ENCODE measurements at regions not wholly inside any gene's neighbourhood (a gene's known extent, or its start where the extent isn't known, plus 50 kb on each side); places are given as distances from the start of the nearest gene placed in this dataset.
"Not testable (repeated sequence)": the region's sequence is repeated elsewhere in the genome, so short reads cannot be mapped to it uniquely, and the experiment has no call there.

DNA sequence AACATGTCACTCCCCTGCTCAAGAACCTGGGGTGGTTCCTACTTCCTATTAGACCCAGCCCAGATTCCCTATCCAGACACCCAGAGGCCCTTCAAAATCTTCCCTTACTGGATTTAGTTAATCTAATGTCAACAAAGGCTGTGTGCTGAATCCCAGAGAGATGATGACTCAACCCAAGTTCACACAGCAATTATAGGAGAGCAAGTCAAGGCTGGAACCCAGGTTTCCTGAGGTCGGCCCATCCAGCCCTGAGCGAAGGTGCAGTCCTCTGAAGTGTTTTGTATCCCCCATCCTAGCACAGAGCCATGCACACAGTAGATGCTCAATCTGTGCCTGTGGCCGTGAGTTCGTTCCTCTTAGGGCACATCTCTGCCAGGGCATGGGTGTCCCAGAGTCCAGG is 452.1 kb downstream of the GOLGA6L6 start:
- not testable (repeated sequence) for DNase-seq (ENCODE audit: low read depth)

- not testable (repeated sequence) for DNase-seq (ENCODE audit: low read depth)
Measured at GRCh38 chr15:20084026-20084425, 457.6 kb downstream of the GOLGA6L6 start.

GRCh38 chr15:20074082-20074481 is 467.5 kb downstream of the GOLGA6L6 start:
- DNase-seq (ENCODE audit: low read depth) = not testable (repeated sequence)

GRCh38 chr15:20069043-20069442 is 472.6 kb downstream of the GOLGA6L6 start:
- not testable (repeated sequence) for DNase-seq (ENCODE audit: low read depth)

GRCh38 chr15:20066173-20066572 is 475.4 kb downstream of the GOLGA6L6 start:
- not testable (repeated sequence) for DNase-seq (ENCODE audit: low read depth)

DNA sequence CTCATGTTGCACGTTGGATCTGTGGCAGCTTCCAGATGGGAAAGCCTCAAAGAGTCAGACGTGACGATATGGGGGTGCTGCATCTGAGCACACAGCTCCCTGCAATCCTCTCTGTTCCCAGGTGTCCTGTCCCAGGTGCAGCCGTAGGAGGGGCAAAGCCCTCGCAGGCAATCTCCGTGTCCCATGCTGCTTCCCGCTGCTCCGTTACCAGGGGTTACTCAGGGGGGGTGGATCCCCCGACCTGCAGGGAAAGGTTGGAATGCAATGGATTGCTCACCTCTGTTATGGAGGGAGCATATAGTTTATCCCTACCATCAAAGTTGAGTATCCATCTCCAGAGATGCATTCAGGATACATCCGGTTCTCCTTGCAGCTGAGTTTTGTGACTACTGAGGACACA is 476.1 kb downstream of the GOLGA6L6 start:
- DNase-seq (ENCODE audit: low read depth) = not testable (repeated sequence)

DNA sequence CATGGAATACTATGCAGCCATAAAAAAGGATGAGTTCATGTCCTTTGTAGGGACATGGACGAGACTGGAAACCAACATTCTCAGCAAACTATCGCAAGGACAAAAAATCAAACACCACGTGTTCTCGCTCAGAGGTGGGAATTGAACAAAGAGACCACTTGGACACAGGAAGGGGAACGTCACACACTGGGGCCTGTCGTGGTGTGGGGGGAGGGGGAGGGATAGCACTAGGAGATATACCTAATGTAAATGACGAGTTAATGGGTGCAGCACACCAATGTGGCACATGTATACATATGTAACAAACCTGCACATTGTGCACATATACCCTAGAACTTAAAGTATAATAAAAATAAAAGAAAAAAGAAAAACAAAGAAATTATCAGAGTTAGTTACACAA is 478.4 kb downstream of the GOLGA6L6 start:
- DNase-seq (ENCODE audit: low read depth) = not testable (repeated sequence)

- DNase-seq (ENCODE audit: low read depth) = not testable (repeated sequence)
Measured at GRCh38 chr15:20060838-20061237, 480.8 kb downstream of the GOLGA6L6 start.

GRCh38 chr15:20056871-20057270 is 484.7 kb downstream of the GOLGA6L6 start:
- not testable (repeated sequence) for DNase-seq (ENCODE audit: low read depth)

GRCh38 chr15:20055921-20056320 is 485.7 kb downstream of the GOLGA6L6 start:
- DNase-seq (ENCODE audit: low read depth) = not testable (repeated sequence)

- not testable (repeated sequence) for DNase-seq (ENCODE audit: low read depth)
Measured at GRCh38 chr15:20048189-20048588, 493.4 kb downstream of the GOLGA6L6 start.

- DNase-seq (ENCODE audit: low read depth) = not testable (repeated sequence)
Measured at GRCh38 chr15:20045165-20045564, 496.4 kb downstream of the GOLGA6L6 start.

GRCh38 chr15:20040691-20041090 is 500.9 kb downstream of the GOLGA6L6 start:
- DNase-seq (ENCODE audit: low read depth) = not testable (repeated sequence)

DNA sequence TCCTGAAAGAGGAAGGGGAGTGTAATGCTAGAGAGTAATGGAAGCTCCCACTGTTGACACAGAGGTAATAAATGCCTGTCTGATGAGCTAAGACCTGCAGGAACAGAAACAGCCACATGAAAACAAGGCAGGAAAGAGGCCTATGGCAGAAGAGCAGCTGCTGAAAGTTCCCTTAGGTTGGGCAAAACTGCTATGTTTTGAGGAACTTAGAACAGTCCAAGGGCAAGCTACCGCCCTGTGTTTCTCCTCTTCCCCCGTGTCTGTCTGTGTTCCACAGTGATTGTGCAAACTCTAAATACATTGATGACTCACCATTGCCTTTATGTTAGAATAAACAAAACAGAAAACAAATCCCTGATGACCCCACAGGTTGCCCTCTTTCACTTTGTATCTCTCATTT is 516.6 kb downstream of the GOLGA6L6 start:
- not testable (repeated sequence) for DNase-seq (ENCODE audit: low read depth)

DNA sequence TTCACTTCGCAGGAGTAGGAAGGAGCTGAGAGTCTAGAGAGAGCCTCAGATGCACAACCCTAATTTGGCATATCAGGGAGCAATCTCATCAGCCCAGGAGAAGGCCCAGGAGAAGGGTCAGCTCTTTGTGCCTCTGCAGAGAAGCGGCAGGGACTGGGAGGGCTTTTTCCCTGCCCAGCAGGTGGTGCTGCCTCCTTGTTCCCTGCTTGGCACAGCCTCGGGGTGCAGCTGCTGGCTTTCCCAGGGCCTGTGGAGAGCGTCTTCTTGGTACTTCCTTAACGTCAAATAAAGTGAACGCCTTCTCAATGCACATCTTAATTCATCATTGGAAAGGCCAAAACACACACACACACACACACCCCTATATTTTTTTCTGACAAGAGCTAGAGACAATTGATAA is 519.3 kb downstream of the GOLGA6L6 start:
- DNase-seq (ENCODE audit: low read depth) = not testable (repeated sequence)

- not testable (repeated sequence) for DNase-seq (ENCODE audit: low read depth)
Measured at GRCh38 chr15:20021351-20021750, 520.2 kb downstream of the GOLGA6L6 start.

- DNase-seq (ENCODE audit: low read depth) = not testable (repeated sequence)
Measured at GRCh38 chr15:20020588-20020987, 521.0 kb downstream of the GOLGA6L6 start.

GRCh38 chr15:20019758-20020157 is 521.8 kb downstream of the GOLGA6L6 start:
- DNase-seq (ENCODE audit: low read depth) = not testable (repeated sequence)

DNA sequence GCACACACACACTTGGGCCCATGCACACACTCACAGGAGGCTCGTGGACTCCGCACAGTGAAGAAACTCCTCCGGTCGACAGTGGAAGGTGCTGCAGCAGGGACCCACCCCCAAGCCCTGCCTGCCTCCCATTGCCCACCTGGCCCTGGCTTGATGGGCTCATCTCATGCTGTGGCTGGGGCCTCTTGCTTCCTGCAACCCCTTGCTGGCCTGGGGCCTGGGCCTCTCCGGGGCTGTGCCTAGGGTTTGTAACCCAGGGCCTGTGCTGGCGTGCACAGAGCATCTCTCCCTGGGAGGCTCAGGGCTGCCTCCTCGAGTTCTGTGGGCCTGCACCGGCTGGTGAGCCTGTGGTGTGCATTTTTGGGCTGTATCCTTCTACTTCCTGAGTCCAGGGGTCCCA is 524.0 kb downstream of the GOLGA6L6 start:
- DNase-seq (ENCODE audit: low read depth) = not testable (repeated sequence)

DNA sequence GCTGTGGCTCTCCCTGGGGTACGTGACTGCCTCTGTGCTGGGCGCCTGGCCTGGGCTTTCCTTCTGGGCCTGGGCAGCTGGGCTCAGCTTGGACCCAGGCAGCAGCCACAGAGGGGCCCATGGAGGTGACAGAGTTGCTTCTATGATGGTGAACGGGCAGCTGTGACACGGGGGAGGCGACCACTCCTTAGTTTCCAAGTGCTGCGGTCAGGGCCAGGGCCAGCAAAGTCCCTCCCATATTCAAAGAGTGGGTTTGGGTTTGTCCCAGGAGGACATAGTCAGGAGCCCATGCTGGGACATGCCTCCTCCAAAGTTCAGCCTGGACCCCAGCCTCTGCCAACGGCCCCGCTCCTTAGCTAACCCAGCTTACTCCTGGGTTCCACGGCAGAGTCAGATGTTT is 524.7 kb downstream of the GOLGA6L6 start:
- DNase-seq (ENCODE audit: low read depth) = not testable (repeated sequence)

DNA sequence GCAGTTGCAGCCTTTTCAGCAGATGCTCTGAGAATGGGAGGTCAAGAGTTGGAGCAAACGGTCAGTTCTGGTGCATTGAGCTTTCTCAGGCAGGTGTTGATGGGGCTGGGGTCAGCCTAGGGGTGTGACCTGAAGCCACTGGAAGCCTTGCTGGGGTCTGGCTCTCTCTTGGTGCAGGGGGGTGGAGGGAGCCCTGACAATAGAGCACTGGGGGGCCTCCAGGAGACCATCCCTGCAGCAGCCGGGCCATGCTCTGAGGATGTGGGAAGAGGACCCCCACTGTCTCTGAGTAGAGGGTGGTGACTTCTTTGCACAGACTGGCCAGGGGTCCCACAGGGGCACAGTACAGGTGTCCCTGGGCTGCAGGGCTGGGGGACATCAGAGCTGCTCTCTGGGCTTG is 528.8 kb downstream of the GOLGA6L6 start:
- DNase-seq (ENCODE audit: low read depth) = not testable (repeated sequence)

- DNase-seq (ENCODE audit: low read depth) = not testable (repeated sequence)
Measured at GRCh38 chr15:20010759-20011158, 530.8 kb downstream of the GOLGA6L6 start.

DNA sequence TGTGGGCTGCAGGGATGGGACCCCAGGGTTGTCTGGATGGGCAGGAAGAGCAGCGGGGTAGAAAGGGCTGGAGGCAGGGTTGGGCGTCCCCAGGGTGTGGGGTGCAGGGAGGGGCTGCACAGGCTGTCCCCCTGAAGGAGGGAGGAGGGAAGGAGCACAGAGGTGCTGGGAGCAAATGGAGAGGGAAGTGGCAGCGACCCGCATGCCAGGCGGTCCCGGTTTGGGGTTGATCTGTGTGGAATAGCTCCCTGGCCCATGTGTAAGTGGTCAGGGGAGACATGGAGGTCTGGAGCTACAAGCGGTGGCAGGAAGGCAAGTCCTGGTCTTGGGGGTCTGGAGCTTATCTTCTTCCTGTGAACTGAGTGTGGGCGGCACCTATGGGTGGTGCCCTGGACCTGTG is 532.0 kb downstream of the GOLGA6L6 start:
- DNase-seq (ENCODE audit: low read depth) = not testable (repeated sequence)

GRCh38 chr15:20007338-20007737 is 534.3 kb downstream of the GOLGA6L6 start:
- not testable (repeated sequence) for DNase-seq (ENCODE audit: low read depth)
